ENCODE measurements at regions not wholly inside any gene's neighbourhood (a gene's known extent, or its start where the extent isn't known, plus 50 kb on each side); places are given as distances from the start of the nearest gene placed in this dataset.

- TF ChIP-seq CTCF (IDR thresholded peaks at IDR 0.05) = no peak
- Mint-ChIP-seq H3K4me3 (no peak overlapping the region), H3K4me1 (ENCODE audit: low read depth) (no peaks in the 10 kb centered on the region), H3K27me3 (no peaks in the 10 kb centered on the region), H3K27ac (no peak overlapping the region), H3K9me3 (no peaks in the 10 kb centered on the region), H3K36me3 (ENCODE audit: low read depth) (no peaks in the 10 kb centered on the region)
- ATAC-seq = no peak
- intact Hi-C loops (cut with micrococcal nuclease) = no loop called here
- DNase-seq = no peak
- CTCF ChIA-PET = no interaction called here
- POLR2A ChIA-PET = no interaction called here
These were observed 93.7 kb upstream of the PLET1 start for GRCh38 chr11:112354364-112354763.

DNA sequence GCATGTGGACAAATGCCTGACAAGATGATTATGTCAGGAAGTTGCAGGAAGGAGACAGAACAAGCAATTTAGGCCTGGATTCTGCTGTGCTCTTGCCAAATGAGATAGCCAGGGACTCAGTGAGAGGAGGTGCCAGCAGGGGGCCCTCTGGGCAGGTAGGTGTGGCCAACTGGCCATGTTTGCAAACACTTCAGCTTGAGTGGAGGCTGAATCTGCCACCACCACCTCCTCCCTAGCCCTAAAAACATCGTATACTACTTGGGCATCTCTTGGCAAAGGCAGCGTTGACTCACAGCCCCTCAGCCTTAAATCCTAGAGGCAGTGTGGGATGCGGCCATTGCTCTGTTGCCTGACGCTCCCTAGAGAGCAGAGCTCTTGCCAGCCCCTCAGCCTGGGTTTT, 95.1 kb upstream of the PLET1 start:
- Mint-ChIP-seq H3K9me3 (no peaks in the 10 kb centered on the region), H3K27ac (no peak overlapping the region), H3K36me3 (ENCODE audit: low read depth) (no peaks in the 10 kb centered on the region), H3K4me3 (no peak overlapping the region), H3K27me3 (no peaks in the 10 kb centered on the region), H3K4me1 (ENCODE audit: low read depth) (no peaks in the 10 kb centered on the region)
- no peak for TF ChIP-seq CTCF (IDR thresholded peaks at IDR 0.05)
- ChIA-PET POLR2A (interaction anchor here (0.6 kb wide), 1 partner anchor 373 kb away, joined by 3 read pairs; no protein-coding TSS in a partner anchor), CTCF (no interaction called here)
- ATAC-seq = no peak
- peak; percentile 24 for DNase-seq
- intact Hi-C loops (cut with micrococcal nuclease) = no loop called here

DNA sequence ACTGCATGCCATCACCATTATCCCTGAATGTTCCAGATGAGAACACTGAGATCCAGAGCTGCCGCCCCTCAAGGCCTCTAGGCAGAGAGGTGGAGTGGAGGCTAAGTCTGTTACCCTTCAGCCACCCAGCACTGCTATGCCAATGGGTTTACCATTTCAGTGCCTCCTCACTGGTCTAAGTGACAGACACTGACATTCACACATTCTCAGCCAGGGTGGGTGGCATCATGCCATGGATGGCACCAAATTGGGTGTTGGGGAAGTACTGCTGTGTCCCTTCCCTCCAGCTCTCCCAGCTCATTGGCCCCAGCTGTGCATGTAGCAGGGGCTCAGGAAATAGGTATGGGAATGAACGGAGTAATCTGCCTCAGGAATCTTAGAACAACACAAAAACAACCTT, 96.8 kb upstream of the PLET1 start:
- no peaks in the 10 kb centered on the region for H3K27me3 Mint-ChIP-seq
- CTCF ChIA-PET = interaction anchor here (1.1 kb wide), 1 partner anchor 96 kb away, joined by 4 read pairs; no protein-coding TSS in a partner anchor
- ATAC-seq = no peak
- H3K36me3 Mint-ChIP-seq (ENCODE audit: low read depth) = no peaks in the 10 kb centered on the region
- intact Hi-C loops (cut with micrococcal nuclease) = no loop called here
- no peak for DNase-seq
- no peak for TF ChIP-seq CTCF (IDR thresholded peaks at IDR 0.05)
- POLR2A ChIA-PET = no interaction called here
- H3K4me3 Mint-ChIP-seq = no peak overlapping the region
- H3K27ac Mint-ChIP-seq = no peak overlapping the region
- no peaks in the 10 kb centered on the region for H3K4me1 Mint-ChIP-seq (ENCODE audit: low read depth)
- no peaks in the 10 kb centered on the region for H3K9me3 Mint-ChIP-seq

DNA sequence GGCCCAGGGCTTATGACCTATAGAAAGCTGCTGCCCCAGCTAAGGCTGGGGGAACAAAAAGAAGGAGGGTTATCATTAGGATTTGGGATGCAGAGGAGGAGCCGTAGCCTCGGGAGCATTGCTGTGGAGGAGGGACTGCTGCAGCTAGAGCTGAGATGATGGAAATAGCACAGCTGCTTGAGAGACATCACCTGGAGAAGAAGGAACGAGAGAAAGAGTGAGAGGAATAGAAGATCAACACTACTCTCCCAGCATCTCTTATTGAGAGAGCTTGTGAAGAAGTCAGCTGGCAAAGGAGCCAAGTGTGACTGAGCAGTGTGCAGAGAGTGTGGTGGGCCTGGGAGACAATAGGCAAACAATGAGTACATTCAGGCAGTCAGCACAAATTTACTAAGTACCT, 100.7 kb upstream of the PLET1 start:
- intact Hi-C loops (cut with micrococcal nuclease) = no loop called here
- Mint-ChIP-seq H3K36me3 (ENCODE audit: low read depth) (no peaks in the 10 kb centered on the region), H3K4me1 (ENCODE audit: low read depth) (no peaks in the 10 kb centered on the region), H3K9me3 (no peaks in the 10 kb centered on the region), H3K27ac (no peak overlapping the region), H3K27me3 (no peaks in the 10 kb centered on the region), H3K4me3 (no peak overlapping the region)
- no peak for TF ChIP-seq CTCF (IDR thresholded peaks at IDR 0.05)
- no peak for DNase-seq
- ChIA-PET CTCF (no interaction called here), POLR2A (no interaction called here)
- no peak for ATAC-seq

DNA sequence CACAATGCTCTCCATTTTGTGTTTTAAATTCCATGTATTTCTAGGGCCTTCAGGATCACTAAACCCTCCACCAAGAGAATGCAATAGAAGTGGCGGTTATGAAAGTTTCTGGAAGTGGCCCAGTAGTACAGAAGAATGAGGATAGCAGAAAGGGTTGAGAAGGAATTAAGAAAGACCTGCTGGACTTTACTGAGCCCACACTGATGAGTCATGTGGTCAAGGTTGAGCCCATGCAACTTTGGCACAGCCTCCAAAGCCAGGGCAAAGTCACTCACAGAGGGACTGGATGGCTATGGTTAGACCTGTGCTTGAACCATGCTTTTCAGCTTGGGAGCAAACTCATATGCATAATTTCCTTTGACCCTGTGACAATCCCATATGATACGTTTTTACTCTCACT, 102.9 kb upstream of the PLET1 start:
- no peaks in the 10 kb centered on the region for H3K36me3 Mint-ChIP-seq (ENCODE audit: low read depth)
- TF ChIP-seq CTCF (IDR thresholded peaks at IDR 0.05) = no peak
- ATAC-seq (no peak), DNase-seq (no peak)
- H3K9me3 Mint-ChIP-seq = no peaks in the 10 kb centered on the region
- CTCF ChIA-PET = no interaction called here
- H3K27me3 Mint-ChIP-seq = no peaks in the 10 kb centered on the region
- intact Hi-C loops (cut with micrococcal nuclease) = no loop called here
- no peak overlapping the region for H3K27ac Mint-ChIP-seq
- no peak overlapping the region for H3K4me3 Mint-ChIP-seq
- H3K4me1 Mint-ChIP-seq (ENCODE audit: low read depth) = no peaks in the 10 kb centered on the region
- POLR2A ChIA-PET = no interaction called here

Data from activated CD8-positive, alpha-beta T cell treated with anti-CD3 and anti-CD28 coated beads for 36 hours (primary cell).